Muscle of back (tissue), 3 donors: ENCODE measurements at regions not wholly inside any gene's neighbourhood (a gene's known extent, or its start where the extent isn't known, plus 50 kb on each side); places are given as distances from the start of the nearest gene placed in this dataset.

ENCODE experiments used
- DNase-seq, 3 donors: peaks; one replicate each; pipeline versions ENCODE4 v3.0.0 to v3.0.0-alpha.2; 2013

- peak; percentile 37 to 71 (median 42) for DNase-seq
These were observed 51.0 kb upstream of the SC5D start for GRCh38 chr11:121241343-121242211.
